Stimulated activated CD4-positive, alpha-beta T cell treated with anti-CD3 and anti-CD28 coated beads, Interleukin-1b, Interleukin-23, amount 100 ng/mL, for 1 hour (primary cell): ENCODE measurements at regions not wholly inside any gene's neighbourhood (a gene's known extent, or its start where the extent isn't known, plus 50 kb on each side); places are given as distances from the start of the nearest gene placed in this dataset.

Experiments
- DNase-seq, 2 donors: peaks; one replicate each; pipeline ENCODE4 v3.0.0-alpha.2; 2020; ENCODE audit warnings: low read depth in 2 of 2

GRCh38 chr14:22452330-22452729, 136.7 kb downstream of the DAD1 start:
- DNase-seq, result no peak

GRCh38 chr14:22450266-22450665, 138.8 kb downstream of the DAD1 start:
- DNase-seq, result no peak

- DNase-seq, result no peak
Observed at GRCh38 chr14:22449600-22449905, 139.5 kb downstream of the DAD1 start.

GRCh38 chr14:22448905-22449599, 140.0 kb downstream of the DAD1 start:
- DNase-seq, result no peak

- DNase-seq, result no peak
Observed at GRCh38 chr14:22448035-22448904, 140.8 kb downstream of the DAD1 start.

GRCh38 chr14:22438742-22439141, 150.3 kb downstream of the DAD1 start:
- no peak for DNase-seq

GRCh38 chr14:22434901-22435550, 154.0 kb downstream of the DAD1 start:
- no peak for DNase-seq

GRCh38 chr14:22434030-22434429, 155.0 kb downstream of the DAD1 start:
- DNase-seq, result no peak

- no peak for DNase-seq
Observed at GRCh38 chr14:22433069-22433468, 156.0 kb downstream of the DAD1 start.

- no peak for DNase-seq
Observed at GRCh38 chr14:22432348-22432976, 156.6 kb downstream of the DAD1 start.

- no peak for DNase-seq
Observed at GRCh38 chr14:22429546-22430294, 159.3 kb downstream of the DAD1 start.

GRCh38 chr14:22428700-22429291, 160.2 kb downstream of the DAD1 start:
- DNase-seq, result no peak

- DNase-seq, result no peak
Observed at GRCh38 chr14:22427771-22428231, 161.2 kb downstream of the DAD1 start.

GRCh38 chr14:22426711-22427110, 162.3 kb downstream of the DAD1 start:
- DNase-seq, result no peak

- DNase-seq, result no peak
Observed at GRCh38 chr14:22423958-22424357, 165.1 kb downstream of the DAD1 start.

- DNase-seq, result no peak
Observed at GRCh38 chr14:22422238-22422637, 166.8 kb downstream of the DAD1 start.

GRCh38 chr14:22420598-22421186, 168.3 kb downstream of the DAD1 start:
- DNase-seq, result no peak

GRCh38 chr14:22419620-22420019, 169.4 kb downstream of the DAD1 start:
- no peak for DNase-seq

GRCh38 chr14:22418631-22419030, 170.4 kb downstream of the DAD1 start:
- DNase-seq, result no peak

- no peak for DNase-seq
Observed at GRCh38 chr14:22417914-22418313, 171.1 kb downstream of the DAD1 start.

- no peak for DNase-seq
Observed at GRCh38 chr14:22416193-22416592, 172.8 kb downstream of the DAD1 start.
